ENCODE measurements at regions not wholly inside any gene's neighbourhood (a gene's known extent, or its start where the extent isn't known, plus 50 kb on each side); places are given as distances from the start of the nearest gene placed in this dataset.

GRCh38 chr2:19690429-19690828 is 211.4 kb downstream of the TTC32 start:
- FAIRE-seq: no peak
- DNase-seq (ENCODE audit: extremely low spot score, insufficient read length, low read depth): no peak

GRCh38 chr2:19689646-19690168 is 212.1 kb downstream of the TTC32 start:
- DNase-seq (ENCODE audit: extremely low spot score, insufficient read length, low read depth) (no peak), FAIRE-seq (no peak)

- no peak for FAIRE-seq
Measured at GRCh38 chr2:19688059-19688458, 213.7 kb downstream of the TTC32 start.

GRCh38 chr2:19687017-19687659 is 214.6 kb downstream of the TTC32 start:
- FAIRE-seq: no peak

More at GRCh38 chr2:19688059-19688458, 213.7 kb downstream of the TTC32 start:
- no peak for DNase-seq (ENCODE audit: extremely low spot score, insufficient read length, low read depth)

GRCh38 chr2:19686439-19686838 is 215.3 kb downstream of the TTC32 start:
- FAIRE-seq: no peak
- DNase-seq (ENCODE audit: extremely low spot score, insufficient read length, low read depth): no peak

More at GRCh38 chr2:19687017-19687659, 214.6 kb downstream of the TTC32 start:
- DNase-seq (ENCODE audit: extremely low spot score, insufficient read length, low read depth): no peak

GRCh38 chr2:19685731-19686130 is 216.1 kb downstream of the TTC32 start:
- DNase-seq (ENCODE audit: extremely low spot score, insufficient read length, low read depth) (no peak), FAIRE-seq (no peak)

- no peak for DNase-seq (ENCODE audit: extremely low spot score, insufficient read length, low read depth)
- no peak for FAIRE-seq
Measured at GRCh38 chr2:19684516-19684915, 217.3 kb downstream of the TTC32 start.

- no peak for FAIRE-seq
- DNase-seq (ENCODE audit: extremely low spot score, insufficient read length, low read depth): no peak
Measured at GRCh38 chr2:19683556-19683955, 218.2 kb downstream of the TTC32 start.

GRCh38 chr2:19682493-19682892 is 219.3 kb downstream of the TTC32 start:
- no peak for DNase-seq (ENCODE audit: extremely low spot score, insufficient read length, low read depth)
- FAIRE-seq: no peak

- FAIRE-seq: no peak
- DNase-seq (ENCODE audit: extremely low spot score, insufficient read length, low read depth): no peak
Measured at GRCh38 chr2:19677825-19678518, 223.8 kb downstream of the TTC32 start.

GRCh38 chr2:19677215-19677777 is 224.5 kb downstream of the TTC32 start:
- DNase-seq (ENCODE audit: extremely low spot score, insufficient read length, low read depth): no peak
- no peak for FAIRE-seq

- FAIRE-seq (no peak), DNase-seq (ENCODE audit: extremely low spot score, insufficient read length, low read depth) (no peak)
Measured at GRCh38 chr2:19676770-19677169, 225.0 kb downstream of the TTC32 start.

- no peak for FAIRE-seq
- no peak for DNase-seq (ENCODE audit: extremely low spot score, insufficient read length, low read depth)
Measured at GRCh38 chr2:19675856-19676460, 225.8 kb downstream of the TTC32 start.

GRCh38 chr2:19675003-19675629 is 226.7 kb downstream of the TTC32 start:
- DNase-seq (ENCODE audit: extremely low spot score, insufficient read length, low read depth): no peak
- no peak for FAIRE-seq

- FAIRE-seq: no peak
- no peak for DNase-seq (ENCODE audit: extremely low spot score, insufficient read length, low read depth)
Measured at GRCh38 chr2:19674051-19675002, 227.5 kb downstream of the TTC32 start.

GRCh38 chr2:19673213-19673791 is 228.5 kb downstream of the TTC32 start:
- FAIRE-seq (no peak), DNase-seq (ENCODE audit: extremely low spot score, insufficient read length, low read depth) (no peak)

GRCh38 chr2:19671916-19672315 is 229.9 kb downstream of the TTC32 start:
- no peak for DNase-seq (ENCODE audit: extremely low spot score, insufficient read length, low read depth)
- no peak for FAIRE-seq

- FAIRE-seq: no peak
- DNase-seq (ENCODE audit: extremely low spot score, insufficient read length, low read depth): no peak
Measured at GRCh38 chr2:19671311-19671710, 230.5 kb downstream of the TTC32 start.

- DNase-seq (ENCODE audit: extremely low spot score, insufficient read length, low read depth) (no peak), FAIRE-seq (no peak)
Measured at GRCh38 chr2:19670303-19670702, 231.5 kb downstream of the TTC32 start.

Measured in GM18507 (cell line).